GM19372 (cell line): ENCODE measurements at regions not wholly inside any gene's neighbourhood (a gene's known extent, or its start where the extent isn't known, plus 50 kb on each side); places are given as distances from the start of the nearest gene placed in this dataset.

Source experiments
- ATAC-seq: cut with Tn5 transposase; IDR thresholded peaks from one replicate; pipeline ENCODE4 v1.9.1; 2021; ENCODE audit warnings: mild to moderate bottlenecking, low read depth, moderate library complexity; ENCODE audit not compliant: unreplicated experiment

GRCh38 chr21:16913010-16913409 lies 599.8 kb upstream of the CXADR start:
- no peak for ATAC-seq

GRCh38 chr21:16928439-16928838 lies 584.4 kb upstream of the CXADR start:
- ATAC-seq, result no peak

DNA sequence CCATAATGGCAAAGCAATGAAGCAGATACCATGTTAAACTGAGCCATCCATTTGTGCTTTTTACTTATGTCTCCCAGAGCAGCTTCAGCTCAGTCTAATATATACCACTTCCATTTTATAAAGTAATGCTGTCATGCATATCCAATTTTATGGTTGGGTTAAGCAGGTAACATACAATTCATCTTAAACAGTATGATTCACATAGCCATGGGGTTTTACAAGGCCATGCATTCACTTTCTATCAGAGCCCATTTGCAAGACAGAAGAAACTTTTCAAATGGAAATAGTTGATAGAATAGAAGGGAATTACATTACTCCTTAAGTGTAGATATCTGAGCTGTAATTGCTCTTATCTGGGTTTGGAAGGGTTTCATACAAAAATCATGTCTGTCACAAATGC lies 580.5 kb upstream of the CXADR start:
- ATAC-seq, result no peak

GRCh38 chr21:16942703-16943102 lies 570.1 kb upstream of the CXADR start:
- no peak for ATAC-seq

GRCh38 chr21:16943231-16943630 lies 569.6 kb upstream of the CXADR start:
- ATAC-seq, result no peak

DNA sequence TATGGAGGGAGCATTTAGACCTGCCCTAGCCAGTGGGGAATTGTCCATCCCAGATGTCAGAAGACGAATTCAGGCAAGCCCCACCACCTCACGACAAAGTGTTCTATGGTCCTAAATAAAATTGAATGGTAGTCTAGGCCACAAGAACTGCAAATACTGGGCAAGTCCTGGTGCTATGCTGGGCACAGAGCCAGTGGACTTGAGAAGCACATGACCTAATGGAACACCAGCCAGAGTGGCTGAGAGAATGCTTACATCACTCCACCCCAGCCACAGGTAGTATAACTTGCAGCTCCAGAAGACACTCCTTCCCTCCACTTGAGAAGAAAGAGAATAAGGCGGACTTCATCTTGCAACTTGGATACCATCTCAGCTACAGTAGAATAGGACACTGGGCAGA lies 567.3 kb upstream of the CXADR start:
- no peak for ATAC-seq

- no peak for ATAC-seq
Measured at GRCh38 chr21:16956824-16957223, 556.0 kb upstream of the CXADR start.

DNA sequence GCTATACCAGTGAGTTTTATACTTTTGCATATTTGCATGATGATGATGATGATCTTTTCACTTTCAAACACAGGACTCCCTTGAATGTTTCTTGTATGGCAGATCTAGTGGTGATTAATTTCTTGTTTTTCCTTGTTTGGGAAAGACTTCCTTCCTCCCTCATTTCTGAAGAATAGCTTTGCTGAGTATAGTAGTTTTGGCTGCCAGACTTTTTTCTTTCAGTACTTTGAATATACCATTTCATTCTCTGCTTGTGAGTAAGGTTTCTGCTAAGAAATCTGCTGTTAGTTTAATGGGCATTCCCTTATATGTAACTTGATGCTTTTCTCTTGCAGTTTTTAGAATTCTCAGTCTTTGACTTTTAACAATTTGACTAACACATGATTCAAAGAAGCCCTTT lies 547.4 kb upstream of the CXADR start:
- no peak for ATAC-seq

GRCh38 chr21:16968436-16968835 lies 544.4 kb upstream of the CXADR start:
- ATAC-seq, result no peak

DNA sequence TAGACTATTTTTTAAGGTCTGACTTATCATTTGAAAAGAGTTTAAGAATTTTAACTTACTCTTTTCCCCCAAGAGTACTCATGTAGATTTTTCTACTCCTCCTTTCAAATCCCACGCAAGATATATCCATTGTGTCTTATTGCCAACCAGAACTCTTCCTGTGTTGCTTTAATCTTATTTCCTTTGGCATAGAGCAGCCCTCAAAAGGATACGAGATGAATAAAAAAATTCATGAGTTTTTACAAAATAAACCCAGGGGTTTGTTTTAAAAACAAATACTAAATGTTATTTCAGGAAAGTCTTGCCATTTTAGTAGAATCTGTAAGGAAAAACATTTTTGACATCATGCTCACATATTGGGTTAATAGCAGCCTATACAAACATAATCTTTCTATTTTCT lies 543.2 kb upstream of the CXADR start:
- ATAC-seq, result no peak

GRCh38 chr21:16974060-16974459 lies 538.8 kb upstream of the CXADR start:
- no peak for ATAC-seq

DNA sequence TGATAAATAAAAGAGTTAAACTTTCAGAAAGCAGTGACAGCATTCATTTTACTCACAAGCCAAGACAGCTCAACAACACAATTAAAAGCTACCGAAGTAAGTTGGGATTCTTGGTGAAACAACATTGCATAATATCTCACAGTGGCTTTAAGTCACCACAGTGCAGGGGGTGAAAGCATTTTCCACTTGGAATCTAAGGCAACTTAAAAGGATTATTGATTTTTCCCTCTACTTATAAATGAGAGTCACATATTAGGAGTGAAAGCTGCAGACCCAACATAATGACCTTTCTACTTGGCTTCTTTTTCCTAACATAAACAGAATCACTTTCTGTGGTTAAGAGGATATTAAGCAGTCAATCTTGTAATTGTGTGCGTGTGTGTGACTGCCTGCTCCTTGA lies 536.6 kb upstream of the CXADR start:
- ATAC-seq, result no peak

DNA sequence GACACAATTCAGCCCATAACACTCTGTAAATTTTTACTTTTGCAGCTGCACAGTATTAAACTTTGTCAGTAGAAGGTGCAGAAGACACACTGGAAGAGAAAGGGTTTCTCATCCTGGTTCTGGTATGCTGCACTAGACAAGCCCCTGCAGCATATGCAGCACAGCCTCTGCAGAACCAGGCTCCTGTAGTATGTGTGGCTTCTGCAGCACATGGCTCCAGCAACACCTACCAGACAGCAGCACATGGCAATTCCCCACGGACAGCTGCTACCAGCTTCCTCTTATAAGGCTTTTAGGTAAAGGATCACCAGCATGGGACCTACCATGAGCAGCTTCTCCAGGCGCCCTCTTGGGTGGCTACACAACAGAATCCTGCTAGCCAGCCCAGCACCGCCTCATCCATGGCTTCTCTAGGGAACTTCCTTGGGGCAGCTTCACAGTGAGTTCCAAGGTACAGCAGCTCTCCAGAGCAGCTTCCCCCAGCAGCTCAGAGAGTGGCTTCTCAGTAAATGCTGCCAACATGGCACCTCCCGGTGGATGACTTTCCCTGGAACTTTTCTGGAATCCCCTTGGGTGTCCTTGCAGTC lies 534.4 kb upstream of the CXADR start:
- ATAC-seq, result no peak

DNA sequence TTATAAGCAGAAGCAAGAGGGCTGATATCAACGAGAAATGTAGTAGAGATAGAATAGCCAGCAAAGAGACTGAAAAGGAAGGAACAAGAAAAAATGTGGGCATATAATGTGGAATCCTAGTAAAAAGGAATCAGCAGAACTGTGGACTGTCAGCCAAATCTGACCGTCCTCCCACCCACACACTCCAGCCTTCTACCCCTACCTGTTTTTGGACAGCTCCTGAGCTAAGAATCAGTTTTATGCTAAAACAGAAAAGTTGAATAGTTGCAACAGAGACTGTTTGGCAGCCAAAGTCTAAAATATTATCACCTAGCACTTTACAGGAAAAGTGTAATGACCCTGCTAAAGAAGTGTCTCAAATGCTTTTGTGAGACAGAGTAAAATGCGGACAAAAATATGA lies 533.3 kb upstream of the CXADR start:
- no peak for ATAC-seq

DNA sequence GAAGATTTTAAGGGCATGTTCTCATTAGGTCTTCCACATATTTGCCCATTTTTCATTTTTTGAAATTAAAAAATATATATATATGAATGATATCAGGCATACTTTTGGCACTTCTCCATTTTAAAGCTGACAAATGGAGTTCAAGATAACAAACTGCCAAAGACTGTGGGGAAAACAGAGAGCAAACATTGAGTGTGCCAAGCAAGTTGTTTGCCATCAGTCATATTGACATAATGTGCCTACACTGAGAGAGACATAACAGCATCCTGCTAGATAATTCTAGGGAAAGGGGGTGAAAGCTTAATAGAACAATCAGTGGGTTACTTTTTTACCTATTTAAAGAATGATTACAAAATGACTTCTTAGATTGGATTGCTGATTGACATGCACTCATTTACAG lies 529.4 kb upstream of the CXADR start:
- ATAC-seq, result no peak

DNA sequence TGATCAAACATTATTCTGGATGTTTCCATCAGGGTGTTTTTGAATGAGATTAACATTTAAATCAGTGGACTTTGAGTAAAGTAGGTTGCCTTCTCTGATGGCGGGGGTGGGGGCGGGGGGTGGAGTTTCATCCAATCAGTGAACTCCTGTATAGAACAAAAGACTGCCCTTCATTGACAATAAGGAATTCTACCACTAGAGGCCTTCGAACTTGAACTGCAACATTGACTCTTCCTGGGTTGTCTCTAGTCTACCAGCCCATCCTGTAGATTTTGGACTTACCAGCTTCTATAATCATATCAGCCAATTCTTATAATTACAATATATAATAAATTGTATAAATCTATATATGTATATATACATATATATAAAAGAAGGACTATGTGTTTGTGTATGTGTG lies 520.4 kb upstream of the CXADR start:
- no peak for ATAC-seq

- no peak for ATAC-seq
Measured at GRCh38 chr21:16993416-16994038, 519.3 kb upstream of the CXADR start.

GRCh38 chr21:17002594-17003257 lies 510.1 kb upstream of the CXADR start:
- no peak for ATAC-seq

- no peak for ATAC-seq
Measured at GRCh38 chr21:17003258-17003615, 509.6 kb upstream of the CXADR start.

- ATAC-seq, result no peak
Measured at GRCh38 chr21:17003763-17004373, 509.0 kb upstream of the CXADR start.

DNA sequence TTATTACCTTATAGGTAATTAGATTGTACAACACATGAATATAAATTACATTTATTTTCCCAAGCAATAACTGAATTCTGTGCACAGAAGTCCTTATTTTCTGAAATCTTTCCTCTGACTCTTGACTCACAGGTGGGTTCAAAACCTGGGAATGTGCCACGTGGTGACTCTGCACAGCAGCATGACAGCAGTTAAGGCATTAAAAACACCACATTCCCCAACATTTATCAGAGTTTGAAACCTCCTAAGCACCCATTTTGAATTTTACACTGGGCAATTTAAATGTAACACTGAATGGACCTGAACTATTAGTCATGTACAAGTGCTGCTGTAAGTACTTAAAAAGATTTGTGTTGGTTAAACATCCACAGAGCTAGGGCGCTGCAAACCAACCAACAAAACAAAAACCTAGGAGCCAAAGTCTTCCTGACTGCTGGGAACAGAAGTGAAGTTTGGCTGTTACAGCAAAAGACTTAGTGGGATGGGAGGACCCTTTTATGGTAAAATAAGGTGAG lies 480.6 kb upstream of the CXADR start:
- ATAC-seq, result no peak

DNA sequence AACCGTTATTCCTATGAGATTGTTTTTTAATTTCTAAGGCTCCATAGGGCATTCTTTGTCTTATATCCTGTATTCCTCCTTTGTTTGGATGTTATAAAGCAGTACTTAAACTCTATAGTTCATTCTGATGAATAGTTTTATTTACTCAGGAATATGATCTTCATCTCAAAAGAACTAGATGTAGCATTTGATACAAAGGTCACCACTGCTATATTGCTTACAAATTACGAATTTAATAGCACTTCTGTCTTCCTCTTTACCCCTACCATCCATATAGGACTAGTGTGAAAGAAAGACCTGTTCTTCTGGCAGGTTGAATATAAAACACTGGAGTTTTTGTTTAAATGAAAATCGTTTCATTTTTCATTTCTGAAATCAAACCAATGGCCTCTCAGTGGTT lies 468.1 kb upstream of the CXADR start:
- no peak for ATAC-seq
